Spleen (tissue), 7 donors: ENCODE measurements at regions not wholly inside any gene's neighbourhood (a gene's known extent, or its start where the extent isn't known, plus 50 kb on each side); places are given as distances from the start of the nearest gene placed in this dataset.

Source experiments
- CTCF ChIP-seq, 11 experiments: fragments of 200-600 bp in 7 of 11; fragments of 450-650 bp in 4 of 11; sonication (generic) in 4 of 11; IDR thresholded peaks in 8 of 11; conservative IDR thresholded peaks in 3 of 11; 1 replicate in 7 of 11; 2 replicates in 4 of 11; pipeline versions ENCODE4 v1.4.0 to v1.8.0; 2016 to 2021; ENCODE audit warnings: antibody characterized with exemption in 11 of 11, inconsistent platforms in 4 of 11, mild to moderate bottlenecking in 1 of 11
- POLR2A ChIP-seq, 3 donors: fragments of 450-650 bp; IDR thresholded peaks; one replicate each; pipeline ENCODE4 v1.5.1; 2017; ENCODE audit warnings: antibody characterized with exemption in 3 of 3, mild to moderate bottlenecking in 1 of 3
- POLR2AphosphoS5 ChIP-seq, 3 donors: sonication (generic); formaldehyde crosslinking; IDR thresholded peaks; one replicate each; pipeline ENCODE4 v1.5.1; 2017; ENCODE audit warnings: antibody characterized with exemption in 3 of 3
- donor health status: DM: no; HTN: no; CAD: no; lungs with moderate emphysema.
- donor health status: DM: no; HTN: no; CAD: no.
- donor health status: DM: no; HTN: no; CAD: no.

- TF ChIP-seq POLR2AphosphoS5 (IDR thresholded peaks at IDR 0.05) (no peak), CTCF (IDR thresholded peaks at IDR 0.05 in 8 of 11, conservative IDR thresholded peaks at IDR 0.05 in 3 of 11) (no peak), POLR2A (IDR thresholded peaks at IDR 0.05) (no peak)
These were observed 549.3 kb downstream of the METTL15 start for GRCh38 chr11:28657378-28658030.
